ENCODE measurements at regions not wholly inside any gene's neighbourhood (a gene's known extent, or its start where the extent isn't known, plus 50 kb on each side); places are given as distances from the start of the nearest gene placed in this dataset.

- Histone ChIP-seq H3K36me3 (ENCODE audit: control insufficient read depth in 1 of 2, insufficient read depth in 2 of 2, low read length in 1 of 2) (no peaks in the 10 kb centered on the region), H3K4me1 (ENCODE audit: control insufficient read depth in 1 of 2, insufficient read depth in 2 of 2, low read length in 2 of 2) (no peaks in the 10 kb centered on the region), H3K27ac (ENCODE audit: low read depth in 1 of 2, low read length in 2 of 2) (no peak overlapping the region), H3K4me3 (ENCODE audit: low read length in 2 of 2) (no peak overlapping the region), H3K9me3 (ENCODE audit: control insufficient read depth, low read length) (peaks cover 5% of the 10 kb centered on the region), H3K27me3 (ENCODE audit: control insufficient read depth in 1 of 2, insufficient read depth in 2 of 2, low read length in 1 of 2) (peaks cover 0 to 2% of the 10 kb centered on the region in 2 donors)
- WGBS, 2 donors, result 88 to 89% methylated on average over 2 of the region's 2 CpGs
- ATAC-seq (ENCODE audit: low FRiP score), result no peak
- DNase-seq, result no peak
- intact Hi-C loops (cut with DNase I), result no loop called here
These were observed 162.0 kb upstream of the TMCC3 start for GRCh38 chr12:94812345-94812744.

- intact Hi-C loops (cut with DNase I), result no loop called here
- ATAC-seq (ENCODE audit: low FRiP score), result no peak
- H3K9me3 ChIP-seq (ENCODE audit: control insufficient read depth, low read length), result peaks cover 5% of the 10 kb centered on the region
These were observed 161.3 kb upstream of the TMCC3 start for GRCh38 chr12:94811611-94812010.

GRCh38 chr12:94807951-94808350 is 157.6 kb upstream of the TMCC3 start:
- Histone ChIP-seq H3K9me3 (ENCODE audit: control insufficient read depth, low read length) (peaks cover 4% of the 10 kb centered on the region), H3K4me3 (ENCODE audit: low read length in 2 of 2) (no peak overlapping the region), H3K27me3 (ENCODE audit: control insufficient read depth in 1 of 2, insufficient read depth in 2 of 2, low read length in 1 of 2) (peaks cover 0 to 4% of the 10 kb centered on the region in 2 donors), H3K4me1 (ENCODE audit: control insufficient read depth in 1 of 2, insufficient read depth in 2 of 2, low read length in 2 of 2) (no peaks in the 10 kb centered on the region), H3K27ac (ENCODE audit: low read depth in 1 of 2, low read length in 2 of 2) (no peak overlapping the region), H3K36me3 (ENCODE audit: control insufficient read depth in 1 of 2, insufficient read depth in 2 of 2, low read length in 1 of 2) (no peaks in the 10 kb centered on the region)
- intact Hi-C loops (cut with DNase I), result no loop called here
- ATAC-seq (ENCODE audit: low FRiP score) (no peak), DNase-seq (no peak)

More at GRCh38 chr12:94811611-94812010, 161.3 kb upstream of the TMCC3 start:
- no peaks in the 10 kb centered on the region for H3K4me1 ChIP-seq (ENCODE audit: control insufficient read depth in 1 of 2, insufficient read depth in 2 of 2, low read length in 2 of 2)
- DNase-seq, result no peak
- no peak overlapping the region for H3K27ac ChIP-seq (ENCODE audit: low read depth in 1 of 2, low read length in 2 of 2)
- no peak overlapping the region for H3K4me3 ChIP-seq (ENCODE audit: low read length in 2 of 2)
- peaks cover 0 to 4% of the 10 kb centered on the region in 2 donors for H3K27me3 ChIP-seq (ENCODE audit: control insufficient read depth in 1 of 2, insufficient read depth in 2 of 2, low read length in 1 of 2)
- H3K36me3 ChIP-seq (ENCODE audit: control insufficient read depth in 1 of 2, insufficient read depth in 2 of 2, low read length in 1 of 2), result no peaks in the 10 kb centered on the region

- ATAC-seq (ENCODE audit: low FRiP score) (no peak), DNase-seq (no peak)
- Histone ChIP-seq H3K4me1 (ENCODE audit: control insufficient read depth in 1 of 2, insufficient read depth in 2 of 2, low read length in 2 of 2) (no peaks in the 10 kb centered on the region), H3K4me3 (ENCODE audit: low read length in 2 of 2) (no peak overlapping the region), H3K27ac (ENCODE audit: low read depth in 1 of 2, low read length in 2 of 2) (no peak overlapping the region), H3K36me3 (ENCODE audit: control insufficient read depth in 1 of 2, insufficient read depth in 2 of 2, low read length in 1 of 2) (no peaks in the 10 kb centered on the region), H3K27me3 (ENCODE audit: control insufficient read depth in 1 of 2, insufficient read depth in 2 of 2, low read length in 1 of 2) (peaks cover 0 to 4% of the 10 kb centered on the region in 2 donors), H3K9me3 (ENCODE audit: control insufficient read depth, low read length) (peaks cover 2% of the 10 kb centered on the region)
- intact Hi-C loops (cut with DNase I), result no loop called here
- 90 to 92% methylated on average over 6 of the region's 6 CpGs for WGBS, 2 donors
These were observed 156.3 kb upstream of the TMCC3 start for GRCh38 chr12:94806617-94807016.

GRCh38 chr12:94805749-94806529 is 155.6 kb upstream of the TMCC3 start:
- Histone ChIP-seq H3K27ac (ENCODE audit: low read depth in 1 of 2, low read length in 2 of 2) (no peak overlapping the region), H3K4me1 (ENCODE audit: control insufficient read depth in 1 of 2, insufficient read depth in 2 of 2, low read length in 2 of 2) (no peaks in the 10 kb centered on the region), H3K4me3 (ENCODE audit: low read length in 2 of 2) (no peak overlapping the region), H3K36me3 (ENCODE audit: control insufficient read depth in 1 of 2, insufficient read depth in 2 of 2, low read length in 1 of 2) (no peaks in the 10 kb centered on the region), H3K27me3 (ENCODE audit: control insufficient read depth in 1 of 2, insufficient read depth in 2 of 2, low read length in 1 of 2) (peaks cover 0 to 4% of the 10 kb centered on the region in 2 donors), H3K9me3 (ENCODE audit: control insufficient read depth, low read length) (peaks cover 2% of the 10 kb centered on the region)
- intact Hi-C loops (cut with DNase I), result no loop called here
- DNase-seq (no peak), ATAC-seq (ENCODE audit: low FRiP score) (no peak)
- 77 to 88% methylated on average over 2 of the region's 2 CpGs for WGBS, 2 donors

GRCh38 chr12:94803939-94804338 is 153.6 kb upstream of the TMCC3 start:
- H3K27me3 ChIP-seq (ENCODE audit: control insufficient read depth in 1 of 2, insufficient read depth in 2 of 2, low read length in 1 of 2), result peaks cover 0 to 2% of the 10 kb centered on the region in 2 donors
- H3K9me3 ChIP-seq (ENCODE audit: control insufficient read depth, low read length), result peaks cover 1% of the 10 kb centered on the region
- no peaks in the 10 kb centered on the region for H3K4me1 ChIP-seq (ENCODE audit: control insufficient read depth in 1 of 2, insufficient read depth in 2 of 2, low read length in 2 of 2)
- H3K36me3 ChIP-seq (ENCODE audit: control insufficient read depth in 1 of 2, insufficient read depth in 2 of 2, low read length in 1 of 2), result no peaks in the 10 kb centered on the region
- WGBS, 2 donors, result 59 to 63% methylated on average over 4 of the region's 4 CpGs
- DNase-seq (no peak), ATAC-seq (ENCODE audit: low FRiP score) (no peak)
- intact Hi-C loops (cut with DNase I), result no loop called here
- no peak overlapping the region for H3K27ac ChIP-seq (ENCODE audit: low read depth in 1 of 2, low read length in 2 of 2)
- H3K4me3 ChIP-seq (ENCODE audit: low read length in 2 of 2), result no peak overlapping the region

GRCh38 chr12:94802796-94803195 is 152.4 kb upstream of the TMCC3 start:
- intact Hi-C loops (cut with DNase I), result no loop called here
- H3K27ac ChIP-seq (ENCODE audit: low read depth in 1 of 2, low read length in 2 of 2), result no peak overlapping the region
- DNase-seq, result no peak
- H3K4me1 ChIP-seq (ENCODE audit: control insufficient read depth in 1 of 2, insufficient read depth in 2 of 2, low read length in 2 of 2), result no peaks in the 10 kb centered on the region
- no peaks in the 10 kb centered on the region for H3K36me3 ChIP-seq (ENCODE audit: control insufficient read depth in 1 of 2, insufficient read depth in 2 of 2, low read length in 1 of 2)
- ATAC-seq (ENCODE audit: low FRiP score), result no peak
- H3K4me3 ChIP-seq (ENCODE audit: low read length in 2 of 2), result no peak overlapping the region
- H3K27me3 ChIP-seq (ENCODE audit: control insufficient read depth in 1 of 2, insufficient read depth in 2 of 2, low read length in 1 of 2), result peaks cover 0 to 2% of the 10 kb centered on the region in 2 donors
- 67 to 78% methylated on average over 3 of the region's 3 CpGs for WGBS, 2 donors
- H3K9me3 ChIP-seq (ENCODE audit: control insufficient read depth, low read length), result peaks cover 1% of the 10 kb centered on the region

GRCh38 chr12:94801745-94802144 is 151.4 kb upstream of the TMCC3 start:
- H3K4me1 ChIP-seq (ENCODE audit: control insufficient read depth in 1 of 2, insufficient read depth in 2 of 2, low read length in 2 of 2), result no peaks in the 10 kb centered on the region
- H3K27ac ChIP-seq (ENCODE audit: low read depth in 1 of 2, low read length in 2 of 2), result no peak overlapping the region
- H3K27me3 ChIP-seq (ENCODE audit: control insufficient read depth in 1 of 2, insufficient read depth in 2 of 2, low read length in 1 of 2), result peaks cover 0 to under 1% of the 10 kb centered on the region in 2 donors
- 72 to 78% methylated on average over 4 of the region's 4 CpGs for WGBS, 2 donors
- no peaks in the 10 kb centered on the region for H3K36me3 ChIP-seq (ENCODE audit: control insufficient read depth in 1 of 2, insufficient read depth in 2 of 2, low read length in 1 of 2)
- DNase-seq, result no peak
- ATAC-seq (ENCODE audit: low FRiP score), result no peak
- no peak overlapping the region for H3K4me3 ChIP-seq (ENCODE audit: low read length in 2 of 2)
- intact Hi-C loops (cut with DNase I), result no loop called here
- H3K9me3 ChIP-seq (ENCODE audit: control insufficient read depth, low read length), result peaks cover 1% of the 10 kb centered on the region

GRCh38 chr12:94799136-94799535 is 148.8 kb upstream of the TMCC3 start:
- 92 to 95% methylated on average over 2 of the region's 2 CpGs for WGBS, 2 donors
- intact Hi-C loops (cut with DNase I), result no loop called here
- DNase-seq (no peak), ATAC-seq (ENCODE audit: low FRiP score) (no peak)
- Histone ChIP-seq H3K4me3 (ENCODE audit: low read length in 2 of 2) (no peak overlapping the region), H3K36me3 (ENCODE audit: control insufficient read depth in 1 of 2, insufficient read depth in 2 of 2, low read length in 1 of 2) (no peaks in the 10 kb centered on the region), H3K4me1 (ENCODE audit: control insufficient read depth in 1 of 2, insufficient read depth in 2 of 2, low read length in 2 of 2) (no peaks in the 10 kb centered on the region), H3K27ac (ENCODE audit: low read depth in 1 of 2, low read length in 2 of 2) (no peak overlapping the region), H3K9me3 (ENCODE audit: control insufficient read depth, low read length) (peaks cover 1% of the 10 kb centered on the region), H3K27me3 (ENCODE audit: control insufficient read depth in 1 of 2, insufficient read depth in 2 of 2, low read length in 1 of 2) (no peaks in the 10 kb centered on the region)
